CD4-positive, alpha-beta memory T cell (primary cell): ENCODE measurements at regions not wholly inside any gene's neighbourhood (a gene's known extent, or its start where the extent isn't known, plus 50 kb on each side); places are given as distances from the start of the nearest gene placed in this dataset.

Experiments
- CTCF ChIA-PET: fragments of 350-600 bp; sonication (Branson Sonifier 250); formaldehyde crosslinking; loops from one replicate; lab custom pipeline; 2021; ENCODE audit warnings: inconsistent platforms; ENCODE audit not compliant: partially characterized antibody; lab: Charles Lee
- POLR2A ChIA-PET: fragments of 350-600 bp; sonication (Branson Sonifier 250); formaldehyde crosslinking; loops from one replicate; lab custom pipeline; 2021; ENCODE audit not compliant: partially characterized antibody; lab: Charles Lee
- DNase-seq, 5 donors: peaks; one replicate each; pipeline versions ENCODE4 v3.0.0 to v3.0.0-alpha.2; 2020 to 2022; ENCODE audit warnings: mixed read lengths in 1 of 5
- H3K27ac ChIP-seq: one replicate; pipeline ENCODE4 v1.7.0; 2013; ENCODE audit warnings: low read depth, low read length
- H3K27me3 ChIP-seq: 2 replicates; pipeline ENCODE4 v1.7.0; 2013; ENCODE audit warnings: mild to moderate bottlenecking, low read length, moderate library complexity; ENCODE audit not compliant: insufficient read depth
- H3K36me3 ChIP-seq: 2 replicates; pipeline ENCODE4 v1.7.0; 2013; ENCODE audit warnings: mild to moderate bottlenecking, low read length, moderate library complexity; ENCODE audit not compliant: insufficient read depth
- H3K4me1 ChIP-seq: 2 replicates; pipeline ENCODE4 v1.7.0; 2013; ENCODE audit warnings: mild to moderate bottlenecking, low read length, moderate library complexity; ENCODE audit not compliant: insufficient read depth
- H3K4me3 ChIP-seq, 2 donors: one replicate each; pipeline ENCODE4 v1.7.0; 2013; ENCODE audit warnings: low read length in 2 of 2, mild to moderate bottlenecking in 1 of 2
- H3K9me3 ChIP-seq, 2 donors: one replicate each; pipeline ENCODE4 v1.7.0; 2013; ENCODE audit warnings: low read length in 2 of 2, control low read depth in 1 of 2; ENCODE audit not compliant: control insufficient read depth in 1 of 2
- H3K27ac Mint-ChIP-seq, 7 donors: one replicate each; pipeline ENCODE4 v1.8.0; 2020 to 2021; ENCODE audit warnings: mixed read lengths in 7 of 7, mild to moderate bottlenecking in 6 of 7, inconsistent platforms in 3 of 7, moderate library complexity in 3 of 7
- H3K27me3 Mint-ChIP-seq, 2 donors: one replicate each; pipeline ENCODE4 v1.8.0; 2020 to 2021; ENCODE audit warnings: mixed read lengths in 2 of 2
- H3K36me3 Mint-ChIP-seq, 2 donors: one replicate each; pipeline ENCODE4 v1.8.0; 2020 to 2021; ENCODE audit warnings: mixed read lengths in 2 of 2, inconsistent platforms in 1 of 2, mild to moderate bottlenecking in 1 of 2
- H3K4me1 Mint-ChIP-seq, 4 donors: one replicate each; pipeline ENCODE4 v1.8.0; 2020 to 2021; ENCODE audit warnings: mixed read lengths in 4 of 4, mild to moderate bottlenecking in 1 of 4
- H3K4me3 Mint-ChIP-seq, 8 donors: one replicate each; pipeline ENCODE4 v1.8.0; 2020 to 2021; ENCODE audit warnings: mixed read lengths in 8 of 8, mild to moderate bottlenecking in 7 of 8, moderate library complexity in 6 of 8, inconsistent platforms in 3 of 8
- H3K9me3 Mint-ChIP-seq, 8 donors: one replicate each; pipeline ENCODE4 v1.8.0; 2020 to 2021; ENCODE audit warnings: mixed read lengths in 8 of 8, mild to moderate bottlenecking in 5 of 8, inconsistent platforms in 3 of 8, moderate library complexity in 1 of 8
- intact Hi-C: fragments of 100-400 bp; cut with micrococcal nuclease; formaldehyde crosslinking; loops from one replicate; pipeline ENCODE4 v1.15.1; 2023

DNA sequence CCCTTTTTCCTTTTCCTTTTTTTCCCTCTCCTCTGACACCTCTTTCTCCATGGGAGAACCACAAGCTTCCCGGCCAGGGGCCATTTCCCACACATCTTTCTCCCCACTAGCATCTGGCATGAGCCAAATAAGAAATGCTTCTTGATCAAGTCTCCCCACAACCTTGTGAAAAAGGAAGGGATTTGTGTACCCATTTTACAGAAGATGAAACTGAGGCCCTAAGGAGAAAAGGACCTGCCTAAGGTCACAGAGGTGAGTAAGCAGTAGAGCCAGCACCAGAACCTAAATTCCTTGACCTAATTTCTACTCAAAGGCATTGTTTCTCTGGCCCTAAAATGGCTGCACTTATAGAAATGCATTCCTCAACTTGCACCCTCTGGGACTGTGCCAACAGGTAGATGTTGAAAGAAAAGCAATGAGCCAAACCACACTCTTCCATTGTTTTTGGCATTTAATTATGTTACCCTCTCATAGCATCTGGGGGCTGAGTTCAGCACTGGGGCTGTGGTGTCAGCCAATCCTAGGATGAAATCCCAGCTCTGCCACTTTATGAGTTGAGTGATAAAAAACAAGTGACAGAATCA lies 81.7 kb upstream of the TLE3 start:
- Mint-ChIP-seq H3K4me3 (no peak overlapping the region), H3K4me1 (peaks cover 0 to 4% (median 1%) of the 10 kb centered on the region in 4 donors), H3K9me3 (no peaks in the 10 kb centered on the region), H3K27ac (no peak overlapping the region), H3K36me3 (no peaks in the 10 kb centered on the region), H3K27me3 (peaks cover 0 to 3% of the 10 kb centered on the region in 2 donors)
- POLR2A ChIA-PET, result no interaction called here
- Histone ChIP-seq H3K27ac (no peak overlapping the region), H3K4me3 (no peak overlapping the region), H3K27me3 (no peaks in the 10 kb centered on the region), H3K36me3 (no peaks in the 10 kb centered on the region), H3K4me1 (no peaks in the 10 kb centered on the region), H3K9me3 (no peaks in the 10 kb centered on the region)
- CTCF ChIA-PET, result no interaction called here
- DNase-seq, result no peak
- intact Hi-C loops, result no loop called here

DNA sequence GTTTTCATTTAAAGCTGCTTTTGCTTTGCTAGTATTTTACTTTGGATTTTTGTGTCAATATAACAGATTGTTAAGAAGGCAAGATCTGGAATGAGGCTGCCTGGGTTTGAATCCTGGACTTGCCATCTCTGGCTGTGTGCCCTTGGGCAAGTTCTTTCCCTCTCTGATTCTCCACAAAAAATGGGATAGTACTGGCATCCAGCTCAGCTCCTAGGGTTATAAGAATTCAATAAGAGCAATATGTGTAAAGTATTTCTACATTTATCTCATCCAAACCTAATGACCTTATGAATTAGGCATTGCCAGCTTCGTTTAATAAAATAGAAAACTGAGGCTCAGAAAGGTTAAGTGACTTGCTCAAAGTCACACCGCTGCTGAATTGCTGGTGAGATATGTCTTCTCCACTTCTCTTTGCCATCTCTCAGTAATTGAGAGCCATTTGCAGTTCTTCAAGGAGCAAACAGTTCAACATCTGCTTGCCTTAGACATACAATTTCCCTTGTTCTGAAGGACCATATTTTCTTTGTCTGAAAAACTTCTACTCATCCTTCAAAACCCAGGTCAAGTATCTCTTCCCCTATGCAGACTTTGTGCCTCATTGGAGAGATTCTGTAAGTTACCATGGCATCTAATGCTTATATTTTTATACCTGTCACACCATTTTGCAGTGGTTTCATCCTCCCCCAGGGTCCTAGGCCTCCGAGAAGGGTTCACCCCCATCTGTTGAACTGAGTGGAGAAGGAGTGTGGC lies 80.8 kb upstream of the TLE3 start:
- intact Hi-C loops, result no loop called here
- Histone ChIP-seq H3K4me1 (no peaks in the 10 kb centered on the region), H3K36me3 (no peaks in the 10 kb centered on the region), H3K4me3 (no peak overlapping the region), H3K27ac (no peak overlapping the region), H3K27me3 (no peaks in the 10 kb centered on the region), H3K9me3 (no peaks in the 10 kb centered on the region)
- Mint-ChIP-seq H3K27me3 (peaks cover 0 to 3% of the 10 kb centered on the region in 2 donors), H3K4me3 (no peak overlapping the region), H3K4me1 (peaks cover 0 to 4% (median 1%) of the 10 kb centered on the region in 4 donors), H3K36me3 (no peaks in the 10 kb centered on the region), H3K9me3 (no peaks in the 10 kb centered on the region), H3K27ac (no peak overlapping the region)
- POLR2A ChIA-PET, result no interaction called here
- CTCF ChIA-PET, result no interaction called here
- DNase-seq, result no peak

DNA sequence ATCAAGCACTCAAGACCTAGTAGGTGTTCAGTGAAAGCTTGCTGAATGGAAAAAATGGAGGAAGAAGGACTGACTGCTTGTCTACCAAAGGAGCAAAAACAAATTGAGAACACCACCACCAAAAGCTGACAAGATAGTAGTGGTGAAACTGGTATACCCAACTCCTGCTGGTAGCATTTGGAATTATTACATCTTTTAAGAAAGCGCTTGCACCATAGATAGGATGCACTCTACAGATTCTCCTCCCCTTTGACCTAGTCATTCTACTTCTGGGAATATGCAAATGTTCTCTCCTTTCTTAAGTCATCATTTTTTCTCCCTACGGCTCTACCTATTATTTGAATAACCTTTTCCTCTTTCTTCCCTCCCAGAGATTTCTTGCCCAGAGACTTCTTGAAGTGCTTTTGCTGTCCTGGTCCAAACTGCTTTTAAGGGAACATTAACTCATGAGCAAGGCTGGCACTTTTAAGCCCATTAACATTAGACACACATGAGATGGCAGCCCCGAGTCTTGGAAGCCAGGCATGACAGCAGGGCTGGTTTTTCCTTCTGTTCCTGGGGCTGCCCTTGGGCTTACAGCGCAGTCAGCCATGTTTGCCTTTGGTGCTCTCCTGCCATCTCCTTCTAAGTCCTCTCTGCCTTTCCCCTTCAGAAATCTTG lies 75.0 kb upstream of the TLE3 start:
- no peak overlapping the region for H3K4me3 ChIP-seq
- Mint-ChIP-seq H3K4me1 (no peaks in the 10 kb centered on the region), H3K4me3 (no peak overlapping the region), H3K9me3 (no peaks in the 10 kb centered on the region), H3K27me3 (no peaks in the 10 kb centered on the region), H3K36me3 (no peaks in the 10 kb centered on the region), H3K27ac (no peak overlapping the region)
- no peaks in the 10 kb centered on the region for H3K27me3 ChIP-seq
- no peak overlapping the region for H3K27ac ChIP-seq
- ChIA-PET POLR2A (no interaction called here), CTCF (no interaction called here)
- no peaks in the 10 kb centered on the region for H3K36me3 ChIP-seq
- no peak for DNase-seq
- intact Hi-C loops, result no loop called here
- no peaks in the 10 kb centered on the region for H3K4me1 ChIP-seq
- H3K9me3 ChIP-seq, result no peaks in the 10 kb centered on the region

DNA sequence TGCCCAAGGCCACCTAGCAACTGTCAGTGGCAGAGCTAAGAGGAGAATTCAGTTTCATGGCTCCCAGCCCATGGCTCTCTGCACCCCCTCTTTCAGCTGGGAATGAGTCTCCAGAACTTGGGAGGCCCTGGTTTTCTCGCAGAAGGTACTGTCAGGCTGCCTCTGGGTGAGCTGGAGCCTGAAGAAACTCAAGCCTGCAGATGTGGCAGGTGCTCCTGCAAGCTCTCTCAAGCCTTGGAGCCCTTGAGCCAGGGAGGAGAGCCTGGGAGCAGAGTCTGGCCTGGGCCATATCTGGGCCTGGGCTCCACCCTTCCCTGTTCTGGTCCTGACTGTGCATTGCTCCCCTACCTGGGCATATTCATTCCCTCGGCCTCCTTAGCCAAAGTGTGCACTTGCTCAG lies 74.4 kb upstream of the TLE3 start:
- H3K4me3 Mint-ChIP-seq, result no peak overlapping the region
- POLR2A ChIA-PET, result no interaction called here
- H3K27ac Mint-ChIP-seq, result no peak overlapping the region
- H3K4me1 Mint-ChIP-seq, result no peaks in the 10 kb centered on the region
- H3K9me3 Mint-ChIP-seq, result no peaks in the 10 kb centered on the region
- Histone ChIP-seq H3K27ac (no peak overlapping the region), H3K4me1 (no peaks in the 10 kb centered on the region), H3K27me3 (no peaks in the 10 kb centered on the region), H3K4me3 (no peak overlapping the region), H3K36me3 (no peaks in the 10 kb centered on the region), H3K9me3 (no peaks in the 10 kb centered on the region)
- H3K27me3 Mint-ChIP-seq, result no peaks in the 10 kb centered on the region
- no peak for DNase-seq
- no peaks in the 10 kb centered on the region for H3K36me3 Mint-ChIP-seq
- CTCF ChIA-PET, result no interaction called here
- intact Hi-C loops, result no loop called here

DNA sequence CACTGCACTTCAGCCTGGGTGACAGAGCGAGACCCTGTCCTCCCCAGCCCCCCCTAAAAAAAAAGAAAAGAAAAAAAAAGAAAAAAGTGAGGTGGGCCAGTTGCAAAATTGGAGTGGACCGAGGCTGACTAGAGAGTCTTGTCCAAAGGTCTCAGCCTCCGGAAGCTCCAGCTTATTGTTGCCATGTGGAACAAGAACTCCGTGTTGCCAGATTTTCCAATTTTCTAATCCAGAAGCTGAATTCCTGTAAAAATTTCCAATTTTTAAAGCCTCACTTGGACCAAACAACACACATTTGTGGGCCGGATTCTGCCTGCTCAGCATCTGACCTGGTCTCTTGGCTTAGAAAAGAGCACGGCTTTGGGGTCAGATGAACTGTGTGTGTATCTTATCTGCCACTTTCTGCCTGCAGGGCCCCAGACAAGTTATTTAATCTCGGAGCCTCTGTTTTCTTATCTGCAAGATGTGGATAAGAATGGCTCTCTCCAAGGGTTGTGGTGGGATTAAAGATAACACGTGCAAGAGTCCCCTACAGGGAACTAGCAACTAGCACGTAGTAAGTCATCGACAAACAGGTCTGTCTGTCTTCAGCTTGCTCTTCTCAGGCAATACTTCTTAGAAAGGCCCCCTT lies 73.7 kb upstream of the TLE3 start:
- no peaks in the 10 kb centered on the region for H3K36me3 Mint-ChIP-seq
- intact Hi-C loops, result no loop called here

DNA sequence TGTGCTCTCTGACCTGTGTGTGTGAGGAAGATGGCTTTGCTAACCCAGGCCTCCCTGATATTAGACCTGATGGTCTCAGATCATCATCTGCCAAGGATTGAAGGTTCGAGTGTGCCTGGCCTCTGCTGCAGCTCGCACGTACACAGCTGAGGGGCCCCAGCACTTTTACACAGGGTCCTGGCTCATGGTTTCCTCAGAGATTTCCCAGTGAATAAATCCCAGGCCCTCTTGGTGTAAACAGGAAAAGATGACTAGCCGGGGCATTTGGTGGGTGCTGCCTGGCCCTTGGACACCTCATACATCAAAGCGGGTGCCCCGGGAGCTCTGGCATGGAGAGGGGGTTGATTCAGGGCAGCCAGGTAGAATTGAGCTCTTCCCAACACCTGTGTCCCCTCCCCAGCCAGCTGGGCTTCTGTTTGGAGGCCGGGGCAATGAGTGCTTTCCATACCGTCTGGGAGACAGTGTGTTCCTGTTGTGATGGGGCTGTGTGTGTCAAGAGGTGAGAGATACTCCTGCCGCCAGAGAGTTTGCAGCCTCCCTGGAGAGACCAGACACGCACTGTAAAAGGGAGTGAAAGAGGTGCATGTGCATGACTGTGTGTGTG lies 72.5 kb upstream of the TLE3 start:
- no peaks in the 10 kb centered on the region for H3K9me3 Mint-ChIP-seq
- DNase-seq, result no peak
- H3K4me3 ChIP-seq, result no peak overlapping the region
- H3K27ac ChIP-seq, result no peak overlapping the region
- no peaks in the 10 kb centered on the region for H3K9me3 ChIP-seq
- no peaks in the 10 kb centered on the region for H3K4me1 Mint-ChIP-seq
- H3K27me3 ChIP-seq, result no peaks in the 10 kb centered on the region
- ChIA-PET POLR2A (no interaction called here), CTCF (no interaction called here)
- H3K27ac Mint-ChIP-seq, result no peak overlapping the region
- no peak overlapping the region for H3K4me3 Mint-ChIP-seq
- H3K36me3 ChIP-seq, result no peaks in the 10 kb centered on the region
- H3K4me1 ChIP-seq, result no peaks in the 10 kb centered on the region
- no peaks in the 10 kb centered on the region for H3K27me3 Mint-ChIP-seq
- H3K36me3 Mint-ChIP-seq, result no peaks in the 10 kb centered on the region
- intact Hi-C loops, result no loop called here

More for the DNA sequence above, 73.7 kb upstream of the TLE3 start:
- DNase-seq, result no peak
- Histone ChIP-seq H3K4me1 (no peaks in the 10 kb centered on the region), H3K27me3 (no peaks in the 10 kb centered on the region), H3K9me3 (no peaks in the 10 kb centered on the region), H3K27ac (no peak overlapping the region), H3K4me3 (no peak overlapping the region), H3K36me3 (no peaks in the 10 kb centered on the region)
- Mint-ChIP-seq H3K27ac (no peak overlapping the region), H3K4me1 (no peaks in the 10 kb centered on the region), H3K4me3 (no peak overlapping the region), H3K27me3 (no peaks in the 10 kb centered on the region), H3K9me3 (no peaks in the 10 kb centered on the region)
- POLR2A ChIA-PET, result no interaction called here
- CTCF ChIA-PET, result no interaction called here

DNA sequence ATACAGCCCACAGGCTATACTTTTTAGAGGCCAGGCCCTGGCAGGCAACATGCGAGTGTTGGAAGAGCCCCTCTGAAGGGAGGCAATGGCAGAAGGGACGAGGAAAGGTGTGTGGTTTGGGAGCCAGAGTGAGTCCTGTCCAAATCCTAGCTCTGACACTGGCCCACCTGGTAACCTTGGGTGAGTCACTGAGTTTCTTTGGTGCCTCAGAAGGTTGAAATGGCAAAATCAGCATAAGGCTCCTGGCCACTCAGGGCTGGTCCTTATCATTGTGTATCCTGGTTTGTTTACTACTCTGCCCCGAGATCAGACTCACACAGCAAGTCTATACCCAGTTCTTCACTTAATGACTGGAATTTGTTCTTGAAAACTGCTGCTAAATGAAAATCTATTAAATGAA lies 71.4 kb upstream of the TLE3 start:
- no peaks in the 10 kb centered on the region for H3K9me3 Mint-ChIP-seq
- no peak overlapping the region for H3K4me3 Mint-ChIP-seq
- Histone ChIP-seq H3K4me1 (no peaks in the 10 kb centered on the region), H3K36me3 (no peaks in the 10 kb centered on the region), H3K27me3 (no peaks in the 10 kb centered on the region), H3K27ac (no peak overlapping the region), H3K4me3 (no peak overlapping the region), H3K9me3 (no peaks in the 10 kb centered on the region)
- no peak overlapping the region for H3K27ac Mint-ChIP-seq
- H3K36me3 Mint-ChIP-seq, result no peaks in the 10 kb centered on the region
- DNase-seq, result no peak
- ChIA-PET CTCF (no interaction called here), POLR2A (no interaction called here)
- no peaks in the 10 kb centered on the region for H3K4me1 Mint-ChIP-seq
- intact Hi-C loops, result no loop called here
- no peaks in the 10 kb centered on the region for H3K27me3 Mint-ChIP-seq
